ENCODE measurements at regions not wholly inside any gene's neighbourhood (a gene's known extent, or its start where the extent isn't known, plus 50 kb on each side); places are given as distances from the start of the nearest gene placed in this dataset.

DNA sequence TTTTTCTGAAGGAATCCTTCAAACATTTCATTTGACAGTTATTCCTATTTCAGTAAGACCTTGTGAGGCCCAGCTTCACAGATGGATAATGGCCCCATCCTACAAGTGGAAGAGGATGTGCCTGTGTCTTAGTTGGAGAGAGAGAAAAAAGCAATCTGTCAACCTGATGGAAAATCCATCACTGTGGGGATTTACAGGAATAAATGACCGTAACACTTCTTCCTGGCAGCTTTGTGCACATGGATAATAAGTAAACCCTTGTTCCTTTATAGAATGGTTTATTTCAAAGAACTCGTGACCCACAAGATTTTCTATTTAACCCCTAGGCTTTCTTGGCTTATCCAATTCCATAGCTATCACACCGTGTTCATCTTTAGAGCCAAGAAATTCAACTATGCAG, 121.4 kb upstream of the PCED1B start:
- Histone ChIP-seq H3K79me2 (ENCODE audit: low read depth) (no peaks in the 10 kb centered on the region), H4K20me1 (ENCODE audit: insufficient read depth) (no peaks in the 10 kb centered on the region), H3K9me3 (ENCODE audit: insufficient read depth, low read depth) (peaks cover 16% of the 10 kb centered on the region), H3K27me3 (ENCODE audit: insufficient read depth, low read depth) (no peaks in the 10 kb centered on the region), H3K4me3 (no peak overlapping the region), H3F3A (ENCODE audit: insufficient read depth, low read depth) (peaks cover 18% of the 10 kb centered on the region), H2AFZ (no peak overlapping the region), H3K4me2 (no peak overlapping the region), H3K4me1 (replicated peaks; ENCODE audit: insufficient read depth) (peaks cover 26% of the 10 kb centered on the region), H3K36me3 (ENCODE audit: low read depth) (no peaks in the 10 kb centered on the region), H3K9me2 (ENCODE audit: insufficient read depth) (no peaks in the 10 kb centered on the region), H3K27ac (no peak overlapping the region)
- no TSS peak for BruUV-seq (replicated peaks)
- intact Hi-C loops (cut with micrococcal nuclease; ENCODE audit: unreplicated experiment): loop anchor here (10.0 kb wide), 1 partner anchor 403 kb away; no protein-coding TSS in a partner anchor
- TF ChIP-seq, protein P1, sequence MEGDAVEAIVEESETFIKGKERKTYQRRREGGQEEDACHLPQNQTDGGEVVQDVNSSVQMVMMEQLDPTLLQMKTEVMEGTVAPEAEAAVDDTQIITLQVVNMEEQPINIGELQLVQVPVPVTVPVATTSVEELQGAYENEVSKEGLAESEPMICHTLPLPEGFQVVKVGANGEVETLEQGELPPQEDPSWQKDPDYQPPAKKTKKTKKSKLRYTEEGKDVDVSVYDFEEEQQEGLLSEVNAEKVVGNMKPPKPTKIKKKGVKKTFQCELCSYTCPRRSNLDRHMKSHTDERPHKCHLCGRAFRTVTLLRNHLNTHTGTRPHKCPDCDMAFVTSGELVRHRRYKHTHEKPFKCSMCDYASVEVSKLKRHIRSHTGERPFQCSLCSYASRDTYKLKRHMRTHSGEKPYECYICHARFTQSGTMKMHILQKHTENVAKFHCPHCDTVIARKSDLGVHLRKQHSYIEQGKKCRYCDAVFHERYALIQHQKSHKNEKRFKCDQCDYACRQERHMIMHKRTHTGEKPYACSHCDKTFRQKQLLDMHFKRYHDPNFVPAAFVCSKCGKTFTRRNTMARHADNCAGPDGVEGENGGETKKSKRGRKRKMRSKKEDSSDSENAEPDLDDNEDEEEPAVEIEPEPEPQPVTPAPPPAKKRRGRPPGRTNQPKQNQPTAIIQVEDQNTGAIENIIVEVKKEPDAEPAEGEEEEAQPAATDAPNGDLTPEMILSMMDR (conservative IDR thresholded peaks at IDR 0.05): no peak
- no peak for TF ChIP-seq EZH2 (IDR thresholded peaks at IDR 0.05; ENCODE audit: low read depth)
- POLR2A ChIA-PET (ENCODE audit: unreplicated experiment): no interaction called here
- no peak for DNase-seq
- CTCF ChIA-PET: no interaction called here

GRCh38 chr12:46958599-46959290, 120.7 kb upstream of the PCED1B start:
- CTCF ChIA-PET: interaction anchor here (0.6 kb wide), 1 partner anchor 1824 kb away, joined by 3 read pairs; no protein-coding TSS in a partner anchor
- H3F3A ChIP-seq (ENCODE audit: insufficient read depth, low read depth): peaks cover 18% of the 10 kb centered on the region
- no peak overlapping the region for H2AFZ ChIP-seq
- no TSS peak for BruUV-seq (replicated peaks)
- intact Hi-C loops (cut with micrococcal nuclease; ENCODE audit: unreplicated experiment): loop anchor here (1.0 to 10.0 kb wide), 2 partner anchors 8 to 404 kb away; no protein-coding TSS in a partner anchor
- no peak for TF ChIP-seq EZH2 (IDR thresholded peaks at IDR 0.05; ENCODE audit: low read depth)
- no peaks in the 10 kb centered on the region for H3K36me3 ChIP-seq (ENCODE audit: low read depth)
- H3K79me2 ChIP-seq (ENCODE audit: low read depth): no peaks in the 10 kb centered on the region
- H3K9me2 ChIP-seq (ENCODE audit: insufficient read depth): no peaks in the 10 kb centered on the region
- no peaks in the 10 kb centered on the region for H4K20me1 ChIP-seq (ENCODE audit: insufficient read depth)
- POLR2A ChIA-PET (ENCODE audit: unreplicated experiment): interaction anchor here (0.9 kb wide), 1 partner anchor 16 kb away, joined by 4 read pairs; no protein-coding TSS in a partner anchor
- H3K4me3 ChIP-seq: no peak overlapping the region
- DNase-seq: no peak
- peaks cover 33% of the 10 kb centered on the region for H3K4me1 ChIP-seq (replicated peaks; ENCODE audit: insufficient read depth)
- peak overlapping the region; percentile 41 for H3K4me2 ChIP-seq
- H3K27me3 ChIP-seq (ENCODE audit: insufficient read depth, low read depth): no peaks in the 10 kb centered on the region
- H3K9me3 ChIP-seq (ENCODE audit: insufficient read depth, low read depth): peaks cover 16% of the 10 kb centered on the region
- peak overlapping the region; percentile 62 for H3K27ac ChIP-seq

DNA sequence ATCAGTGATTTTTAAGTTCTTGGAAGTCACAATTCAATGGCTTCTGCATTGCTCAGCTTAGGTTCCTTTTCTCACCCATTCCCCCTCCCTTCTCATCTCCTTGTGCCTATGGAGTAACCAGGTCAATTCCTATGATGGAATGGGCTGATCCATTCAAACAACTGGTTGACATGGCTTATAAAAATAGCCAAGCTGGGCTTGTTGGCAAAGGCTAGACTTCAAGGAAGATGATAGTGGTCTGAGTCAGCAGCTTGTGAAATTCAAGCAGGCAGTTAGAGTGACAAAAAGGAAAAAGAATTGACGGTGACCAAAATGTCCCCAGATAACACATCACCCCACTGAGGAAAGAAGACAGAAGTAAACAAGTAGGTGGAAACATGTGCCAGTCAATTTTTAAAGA, 119.9 kb upstream of the PCED1B start:
- peak overlapping the region; percentile 41 for H3K4me2 ChIP-seq

More for the DNA sequence above, 119.9 kb upstream of the PCED1B start:
- Histone ChIP-seq H3K9me3 (ENCODE audit: insufficient read depth, low read depth) (peaks cover 16% of the 10 kb centered on the region), H3K36me3 (ENCODE audit: low read depth) (no peaks in the 10 kb centered on the region), H3K4me1 (replicated peaks; ENCODE audit: insufficient read depth) (peaks cover 40% of the 10 kb centered on the region), H3K9me2 (ENCODE audit: insufficient read depth) (no peaks in the 10 kb centered on the region), H3K4me3 (no peak overlapping the region), H3K27me3 (ENCODE audit: insufficient read depth, low read depth) (no peaks in the 10 kb centered on the region), H2AFZ (no peak overlapping the region), H3K79me2 (ENCODE audit: low read depth) (no peaks in the 10 kb centered on the region), H3F3A (ENCODE audit: insufficient read depth, low read depth) (peaks cover 23% of the 10 kb centered on the region), H3K27ac (peak overlapping the region; percentile 62), H4K20me1 (ENCODE audit: insufficient read depth) (no peaks in the 10 kb centered on the region)
- BruUV-seq (replicated peaks): no TSS peak
- ChIA-PET POLR2A (ENCODE audit: unreplicated experiment) (interaction anchor here (0.9 kb wide), 1 partner anchor 17 kb away, joined by 4 read pairs; no protein-coding TSS in a partner anchor), CTCF (no interaction called here)
- DNase-seq: peak; percentile 65 to 97
- intact Hi-C loops (cut with micrococcal nuclease; ENCODE audit: unreplicated experiment): loop anchor here (1.0 to 10.0 kb wide), 2 partner anchors 9 to 405 kb away; no protein-coding TSS in a partner anchor
- TF ChIP-seq, protein P1 (conservative IDR thresholded peaks at IDR 0.05): no peak
- no peak for TF ChIP-seq EZH2 (IDR thresholded peaks at IDR 0.05; ENCODE audit: low read depth)
